Effector CD4-positive, alpha-beta T cell (primary cell): ENCODE measurements at regions not wholly inside any gene's neighbourhood (a gene's known extent, or its start where the extent isn't known, plus 50 kb on each side); places are given as distances from the start of the nearest gene placed in this dataset.
"Not testable (repeated sequence)": the region's sequence is repeated elsewhere in the genome, so short reads cannot be mapped to it uniquely, and the experiment has no call there.

ENCODE experiments used
- DNase-seq: peaks from one replicate; pipeline ENCODE4 v3.0.0-alpha.2; 2020

DNA sequence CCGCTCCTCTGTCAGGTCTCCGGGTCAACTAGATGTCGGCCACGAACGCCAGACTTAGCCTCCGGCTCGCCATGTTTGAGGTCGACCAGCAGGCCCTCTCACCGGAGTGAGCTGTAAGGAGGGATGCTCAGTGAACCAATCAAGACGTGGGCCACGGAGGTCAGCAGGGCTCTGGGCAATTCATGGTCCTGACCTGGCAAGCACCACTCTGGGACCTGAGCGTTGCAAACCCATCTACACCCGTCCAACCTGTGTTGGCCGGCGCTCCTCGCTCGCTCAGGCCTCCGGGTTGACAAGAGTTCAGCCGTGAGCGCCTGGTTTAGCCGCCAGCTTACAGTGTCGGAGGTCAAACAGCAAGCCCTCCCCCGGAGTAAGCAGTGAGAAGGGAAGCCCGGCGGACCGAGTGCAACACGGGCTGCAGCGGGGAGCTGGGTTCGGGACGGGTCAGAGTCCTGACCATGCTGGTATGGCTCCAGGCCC is 1361.9 kb downstream of the UQCRFS1 start:
- no peak for DNase-seq

DNA sequence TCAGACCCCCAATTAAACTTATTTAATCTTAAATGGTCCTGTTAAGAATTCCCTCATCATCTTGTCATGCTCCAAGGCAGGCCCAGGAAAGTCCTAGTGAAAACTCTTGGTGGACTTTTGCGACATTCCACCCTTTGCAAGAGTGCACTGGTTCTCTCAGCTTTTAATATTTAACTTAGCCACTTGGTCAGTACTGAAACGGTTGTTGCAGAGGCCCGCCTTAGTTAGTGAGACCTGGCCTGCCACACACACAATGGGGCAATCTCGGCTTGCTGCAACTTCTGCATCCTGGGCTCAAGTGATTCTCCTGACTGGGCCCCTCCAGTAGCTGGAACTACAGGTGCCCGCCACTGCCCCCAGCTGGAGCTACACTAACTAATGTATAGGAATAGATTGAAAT is 1366.0 kb downstream of the UQCRFS1 start:
- no peak for DNase-seq

DNA sequence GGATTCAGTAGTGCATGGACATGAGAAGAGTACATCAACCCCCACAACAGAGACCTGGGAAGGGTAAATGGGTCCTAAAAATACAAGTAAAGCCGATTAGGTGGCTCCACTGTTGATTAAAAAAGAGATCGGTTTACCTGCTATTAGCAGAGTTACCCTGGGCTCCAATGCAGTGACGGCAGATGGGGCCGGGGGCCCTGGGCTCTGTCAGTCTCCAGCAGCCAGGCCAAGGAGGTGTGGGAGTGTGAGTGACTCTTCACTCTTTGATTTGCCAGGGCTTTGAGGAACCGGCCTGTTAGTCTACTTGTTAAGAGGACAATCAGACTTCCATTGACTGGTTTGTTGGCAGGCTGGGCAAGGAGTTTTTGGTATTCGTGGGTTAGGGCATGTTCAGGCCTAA is 1368.7 kb downstream of the UQCRFS1 start:
- DNase-seq = no peak

DNA sequence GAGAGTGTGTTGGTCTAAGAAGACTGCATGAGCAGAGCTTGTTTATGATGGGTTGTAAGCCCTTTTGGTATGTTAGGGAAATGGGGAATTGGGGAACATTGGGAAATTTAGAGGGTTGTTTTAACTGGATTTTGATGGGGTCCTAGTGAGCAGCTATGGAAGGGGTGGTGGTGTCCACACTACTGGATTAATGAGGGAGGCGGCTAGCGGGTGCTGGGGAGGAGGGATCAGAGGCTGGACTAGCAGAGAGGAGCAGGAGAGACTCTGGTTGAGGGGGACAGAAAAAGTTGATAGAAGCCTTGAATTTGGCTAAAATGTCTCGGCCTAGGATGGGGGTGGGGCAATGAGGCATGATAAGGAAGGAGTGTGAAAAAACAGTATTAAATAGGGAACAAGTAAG is 1369.1 kb downstream of the UQCRFS1 start:
- DNase-seq = no peak

DNA sequence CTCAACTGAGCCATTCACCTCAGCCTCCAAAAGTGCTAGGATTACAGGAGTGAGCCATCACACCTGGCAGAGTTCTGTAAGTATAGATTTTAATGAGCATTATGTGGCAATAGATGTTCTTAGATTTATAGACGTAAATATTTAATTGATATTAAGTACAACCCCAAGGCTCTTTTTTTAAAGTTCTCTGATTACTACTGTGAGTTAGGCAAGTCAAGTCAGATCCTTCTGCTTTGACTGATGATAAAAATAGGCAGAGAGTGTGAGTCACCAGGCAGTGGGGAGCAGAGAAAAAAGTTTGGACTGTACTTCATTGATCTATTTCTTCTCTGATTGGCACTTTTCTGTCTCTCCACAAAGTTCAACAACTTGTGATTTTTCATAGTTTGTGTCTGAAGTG is 1379.9 kb downstream of the UQCRFS1 start:
- no peak for DNase-seq

DNA sequence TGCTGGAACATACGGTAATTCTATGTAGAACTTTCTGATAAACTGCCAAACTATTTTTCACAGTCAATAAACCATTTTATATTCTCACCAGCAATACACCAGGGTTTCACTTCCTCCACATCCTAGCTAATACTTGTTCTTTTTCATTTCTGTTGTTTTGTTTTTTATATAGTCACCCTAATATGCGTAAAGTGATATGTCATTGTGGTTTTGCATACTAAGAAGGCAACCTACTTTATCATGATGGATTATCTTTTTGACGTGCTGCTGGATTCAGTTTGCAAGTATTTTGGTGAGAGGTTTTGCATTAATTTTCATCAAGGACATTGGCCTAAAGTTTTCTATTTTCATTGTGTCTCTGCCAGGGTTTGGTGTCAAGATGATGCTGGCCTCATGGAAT is 1384.1 kb downstream of the UQCRFS1 start:
- DNase-seq = no peak

DNA sequence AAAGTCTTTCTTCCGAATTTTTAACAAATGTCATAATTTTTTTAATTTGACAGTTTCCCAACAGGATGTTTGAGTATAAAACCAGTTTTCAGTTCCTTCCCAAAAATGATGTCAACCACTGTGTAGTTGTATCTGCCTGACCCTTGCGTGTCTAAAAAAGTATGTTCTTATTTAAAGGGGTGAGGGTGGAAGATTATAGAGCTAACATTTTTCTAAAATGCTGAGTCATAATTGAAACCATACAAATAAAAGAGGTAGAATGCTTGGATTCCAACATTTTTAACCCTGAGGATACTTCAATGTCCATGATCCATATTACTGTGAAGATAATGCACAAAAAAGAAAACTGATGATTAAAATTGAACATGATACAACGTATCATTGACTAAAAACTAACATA is 1388.8 kb downstream of the UQCRFS1 start:
- no peak for DNase-seq

DNA sequence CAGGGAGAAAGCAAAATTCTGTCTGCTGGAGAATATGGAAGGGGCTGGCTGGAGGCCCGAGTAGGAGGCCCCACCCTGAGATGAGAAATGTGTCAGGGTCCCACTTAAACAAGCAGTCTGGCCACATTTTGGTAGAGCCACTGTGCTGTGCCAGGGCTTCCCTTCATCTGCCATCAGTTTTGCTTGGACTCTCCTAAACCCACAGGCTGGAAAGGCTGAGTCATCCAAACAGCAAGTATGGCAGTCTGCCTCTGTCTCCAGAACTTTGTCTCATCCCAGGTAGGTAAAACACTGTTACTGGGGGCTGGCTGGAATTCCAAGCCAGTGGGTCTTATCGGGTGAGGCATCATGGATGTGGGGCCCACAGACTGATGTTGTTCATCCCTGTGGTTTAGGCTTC is 1390.6 kb downstream of the UQCRFS1 start:
- DNase-seq = no peak

DNA sequence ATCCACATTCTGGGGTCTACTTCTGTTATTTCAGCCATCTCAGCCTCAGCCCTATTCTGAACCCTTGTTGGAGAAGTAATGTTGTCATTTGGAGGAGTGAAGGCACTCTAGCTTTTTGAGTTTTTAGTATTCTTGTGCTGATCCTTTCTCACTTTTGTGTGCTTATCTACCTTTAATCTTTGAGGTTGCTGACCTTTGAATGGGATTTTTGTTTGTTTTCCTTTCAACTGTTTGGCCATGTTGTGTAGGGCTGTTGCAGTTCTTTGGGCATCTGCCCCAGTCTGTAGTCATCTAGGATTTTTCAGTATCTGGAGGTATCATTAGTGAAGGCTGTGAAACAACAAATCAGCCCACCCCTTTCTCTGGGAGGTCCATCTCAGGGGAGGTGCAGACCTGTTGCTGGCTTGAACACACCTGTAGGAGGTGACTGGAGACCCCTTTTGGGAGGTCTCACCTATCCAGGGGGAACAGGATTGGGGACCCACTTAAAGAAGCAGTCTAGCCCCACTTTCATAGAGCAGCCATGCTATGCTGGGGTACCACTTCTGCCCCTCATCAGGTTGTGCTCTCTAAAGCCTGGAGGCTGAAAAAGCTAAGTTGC is 1391.4 kb downstream of the UQCRFS1 start:
- DNase-seq = no peak

DNA sequence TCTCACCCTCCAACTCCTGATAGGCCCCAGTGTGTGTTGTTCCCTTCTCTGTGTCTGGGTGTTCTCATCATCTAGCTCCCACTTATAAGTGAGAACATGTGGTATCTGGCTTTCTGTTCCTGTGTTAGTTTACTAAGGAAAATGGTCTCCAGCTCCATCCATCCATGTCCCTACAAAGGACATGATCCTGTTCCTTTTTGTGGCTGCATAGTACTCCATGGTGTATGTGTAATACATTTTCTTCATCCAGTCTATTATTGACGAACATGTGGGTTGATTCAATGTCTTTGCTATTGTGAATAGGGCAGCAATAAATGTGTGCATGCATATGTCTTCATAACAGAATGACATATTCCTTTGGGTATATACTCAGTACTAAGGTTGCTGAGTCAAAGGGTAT is 1397.0 kb downstream of the UQCRFS1 start:
- no peak for DNase-seq

DNA sequence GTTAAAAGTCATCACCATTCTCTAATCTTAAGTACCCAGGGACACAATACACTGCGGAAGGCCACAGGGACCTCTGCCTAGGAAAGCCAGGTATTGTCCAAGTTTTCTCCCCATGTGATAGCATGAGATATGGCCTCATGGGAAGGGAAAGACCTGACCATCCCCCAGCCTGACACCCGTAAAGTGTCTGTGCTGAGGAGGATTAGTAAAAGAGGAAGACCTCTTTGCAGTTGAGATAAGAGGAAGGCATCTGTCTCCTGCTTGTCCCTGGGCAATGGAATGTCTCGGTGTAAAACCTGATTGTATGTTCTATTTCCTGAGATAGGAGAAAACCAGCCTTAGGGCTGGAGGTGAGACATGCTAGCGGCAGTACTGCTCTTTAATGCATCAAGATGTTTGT is 1398.1 kb downstream of the UQCRFS1 start:
- DNase-seq = not testable (repeated sequence)

DNA sequence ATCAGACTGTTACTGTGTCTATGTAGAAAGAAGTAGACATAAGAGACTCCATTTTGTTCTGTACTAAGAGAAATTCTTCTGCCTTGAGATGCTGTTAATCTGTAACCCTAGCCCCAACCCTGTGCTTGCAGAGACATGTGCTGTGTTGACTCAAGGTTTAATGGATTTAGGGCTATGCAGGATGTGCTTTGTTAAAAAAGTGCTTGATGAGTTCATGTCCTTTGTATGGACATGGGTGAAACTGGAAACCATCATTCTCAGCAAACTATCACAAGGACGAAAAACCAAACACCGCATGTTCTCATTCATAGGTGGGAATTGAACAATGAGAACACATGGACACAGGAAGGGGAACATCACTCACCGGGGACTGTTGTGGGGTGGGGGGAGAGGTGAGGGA is 1398.7 kb downstream of the UQCRFS1 start:
- DNase-seq = not testable (repeated sequence)

DNA sequence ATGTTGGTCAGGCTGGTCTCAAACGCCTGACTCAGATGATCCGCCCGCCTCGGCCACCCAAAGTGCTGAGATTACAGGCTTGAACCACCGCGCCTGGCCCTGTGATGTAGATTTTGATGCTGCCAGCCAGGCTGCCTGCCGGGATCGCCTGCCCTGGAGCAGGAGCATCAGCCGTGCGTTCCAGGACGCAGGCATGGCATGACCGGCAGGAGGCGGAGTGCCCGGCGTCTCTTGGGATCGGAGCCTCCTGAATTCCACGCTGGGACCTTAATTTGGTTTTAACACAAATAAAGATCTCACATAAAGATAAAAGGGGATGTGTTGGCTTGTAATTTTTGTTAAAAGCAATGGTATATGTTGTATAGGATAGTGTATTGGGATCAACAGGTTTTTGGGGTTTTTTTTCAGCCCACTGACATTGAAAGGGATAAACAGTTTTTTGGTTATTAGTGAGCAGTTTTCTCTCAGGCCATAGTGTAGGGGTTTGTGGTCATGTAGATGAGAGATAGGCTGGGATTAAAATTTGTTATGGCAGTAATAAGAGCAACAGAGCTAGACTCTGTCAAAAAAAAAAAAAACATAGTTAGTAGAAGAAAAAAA is 1406.4 kb downstream of the UQCRFS1 start:
- DNase-seq = no peak

DNA sequence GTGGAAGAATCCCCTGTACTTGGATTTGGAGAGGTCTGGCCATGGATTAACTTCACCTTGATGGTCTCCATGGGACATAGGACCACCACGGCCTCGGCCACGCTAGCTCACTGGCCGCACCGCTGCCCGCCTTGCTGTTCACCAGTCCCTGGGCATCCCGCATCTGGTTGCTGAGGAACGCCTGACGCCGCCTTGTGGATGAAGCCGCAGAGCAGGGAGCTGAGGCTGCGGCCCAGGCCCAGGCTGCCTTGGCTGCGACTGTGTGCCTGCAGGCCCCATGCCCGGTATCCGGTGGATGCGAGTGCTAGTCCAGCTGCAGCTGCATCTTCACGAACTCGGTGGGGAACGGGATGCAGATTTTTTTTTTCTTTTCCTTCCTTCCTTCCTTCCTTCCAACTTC is 1407.1 kb downstream of the UQCRFS1 start:
- DNase-seq = no peak

DNA sequence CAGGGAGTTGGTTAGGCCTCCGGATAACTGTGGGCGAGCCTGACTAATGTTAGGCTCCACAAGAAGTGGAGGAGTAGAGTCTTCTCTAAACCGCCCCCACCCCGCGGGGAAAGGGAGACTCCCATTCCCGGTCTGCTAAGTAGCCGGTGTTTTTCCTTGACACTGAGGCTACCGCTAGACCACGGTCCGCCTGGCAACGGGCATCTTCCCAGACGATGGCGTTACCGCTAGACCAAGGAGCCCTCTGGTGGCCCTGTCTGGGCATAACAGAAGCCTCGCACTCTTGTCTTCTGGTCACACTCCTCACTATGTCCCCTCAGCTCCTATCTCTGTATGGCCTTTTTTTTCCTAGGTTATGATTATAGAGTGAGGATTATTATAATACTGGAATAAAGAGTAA is 1410.7 kb downstream of the UQCRFS1 start:
- not testable (repeated sequence) for DNase-seq

DNA sequence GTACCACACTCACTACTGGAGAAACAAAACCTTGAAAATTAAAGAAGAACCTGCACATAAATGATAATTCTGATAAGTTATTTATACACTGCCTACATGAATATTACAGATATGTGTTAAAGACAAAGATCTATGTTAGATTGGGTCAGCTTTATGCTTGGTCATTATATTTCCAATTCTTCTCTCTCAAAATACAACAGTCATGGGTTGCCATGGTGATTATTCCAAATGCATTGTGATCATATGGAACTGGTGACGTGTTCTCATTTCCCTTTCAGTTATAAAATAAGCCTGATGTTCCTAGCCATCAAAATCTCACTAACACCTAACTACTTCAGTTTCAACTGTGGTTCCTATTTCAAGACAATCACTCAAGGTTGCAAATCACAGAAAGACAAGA is 1416.4 kb downstream of the UQCRFS1 start:
- no peak for DNase-seq

DNA sequence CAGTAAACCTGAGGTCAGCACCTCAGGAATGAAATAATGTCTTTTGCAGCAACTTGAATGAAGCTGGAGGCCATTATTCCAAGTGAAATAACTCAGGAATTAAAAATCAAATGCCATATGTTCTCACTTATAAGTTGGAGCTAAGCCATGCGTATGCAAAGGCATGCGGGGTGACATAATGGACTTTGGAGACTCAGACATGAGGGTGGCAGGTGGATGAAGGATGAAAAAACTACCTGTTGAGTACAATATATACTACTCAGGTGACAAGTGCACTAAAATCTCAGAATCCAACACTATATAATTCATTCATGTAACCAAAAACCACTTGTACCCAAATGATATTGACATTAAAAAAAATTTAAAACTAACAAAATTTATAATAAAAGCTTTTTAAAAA is 1416.9 kb downstream of the UQCRFS1 start:
- DNase-seq = no peak

DNA sequence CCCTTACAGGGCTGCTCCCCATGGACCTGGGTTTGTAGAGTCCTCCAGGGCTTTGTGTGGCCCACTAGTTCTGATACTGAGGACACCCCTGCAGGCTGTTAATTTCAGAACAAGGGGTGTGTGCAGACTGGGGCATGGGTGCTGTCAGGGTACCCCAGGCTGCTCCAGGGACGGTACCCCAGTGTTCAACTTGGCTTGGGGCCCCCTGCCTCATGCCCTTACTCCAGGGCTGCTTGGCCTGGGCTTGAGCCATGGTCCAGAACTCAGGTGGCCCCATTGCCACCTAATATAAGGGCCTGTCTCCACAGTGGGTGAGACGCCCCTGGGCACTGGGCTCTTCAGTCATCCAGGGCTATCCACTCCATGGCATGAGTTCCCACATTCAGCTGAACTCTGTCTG is 1417.6 kb downstream of the UQCRFS1 start:
- DNase-seq = no peak

DNA sequence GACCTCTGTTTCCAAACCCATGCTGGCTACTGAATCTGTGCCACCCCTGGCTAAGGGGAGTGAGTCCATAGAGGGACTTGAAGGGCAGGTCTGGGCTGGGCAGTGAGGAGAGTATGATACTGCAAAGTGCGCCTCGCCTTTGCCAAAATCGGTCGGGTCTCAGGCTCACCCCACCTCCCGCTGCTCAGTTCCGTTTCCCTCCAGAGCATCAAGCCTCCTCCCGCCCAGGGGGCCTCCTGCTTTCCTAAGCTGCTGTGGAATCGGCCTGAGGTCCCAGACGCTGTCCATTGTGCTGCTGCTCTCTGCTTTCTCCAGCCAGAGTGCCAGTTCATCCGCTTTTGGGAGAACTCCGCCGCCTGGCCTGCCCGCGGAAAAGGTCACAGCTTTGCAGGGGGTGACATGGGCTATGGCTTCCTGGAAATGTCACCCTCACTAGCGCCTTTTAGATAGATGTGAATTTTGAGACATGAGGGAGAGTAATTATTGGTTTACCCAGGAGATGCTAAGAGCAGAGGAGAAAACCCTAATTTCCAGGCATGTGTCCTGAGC is 1418.4 kb downstream of the UQCRFS1 start:
- DNase-seq = no peak

DNA sequence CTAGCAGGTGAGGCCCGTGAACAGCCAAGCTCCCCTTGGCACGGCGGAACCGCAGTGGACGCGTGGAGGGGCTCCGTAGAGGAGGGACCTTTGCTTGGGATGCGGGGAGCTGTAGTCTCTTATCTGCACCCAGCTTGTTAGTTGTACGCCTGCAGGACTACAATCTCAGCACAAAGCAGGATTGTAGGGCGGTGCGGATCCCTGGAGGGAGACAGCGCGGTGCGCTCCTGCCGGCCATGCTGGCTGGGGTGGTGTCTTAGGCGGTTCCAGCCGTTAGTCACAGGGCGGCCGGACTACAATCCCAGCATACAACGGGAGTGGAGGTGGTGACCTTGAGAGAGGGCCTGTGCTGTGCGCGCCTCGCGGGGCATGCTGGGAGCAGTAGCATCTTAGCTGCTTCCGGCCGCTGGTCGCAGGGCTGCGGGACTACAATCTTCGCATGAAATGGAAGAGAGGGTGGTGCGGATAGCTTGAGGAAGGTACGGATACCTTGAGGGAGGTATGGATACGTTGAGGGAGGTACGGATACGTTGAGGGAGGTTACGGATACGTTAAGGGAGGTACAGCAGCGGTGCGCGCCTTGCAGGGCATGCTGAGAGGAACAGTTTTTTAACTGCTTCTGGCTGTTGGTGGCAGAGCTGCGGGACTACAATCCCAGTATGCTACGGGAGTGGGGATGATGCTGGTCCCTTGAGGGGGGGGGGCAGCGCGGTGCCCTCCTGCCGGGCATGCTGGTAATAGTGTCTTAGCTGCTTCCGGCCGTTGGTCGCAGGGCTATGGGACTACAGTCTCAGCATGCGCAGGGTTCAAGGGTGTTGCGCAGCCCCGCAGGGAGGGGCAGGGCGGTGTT is 1419.1 kb downstream of the UQCRFS1 start:
- DNase-seq = peak; percentile 89

DNA sequence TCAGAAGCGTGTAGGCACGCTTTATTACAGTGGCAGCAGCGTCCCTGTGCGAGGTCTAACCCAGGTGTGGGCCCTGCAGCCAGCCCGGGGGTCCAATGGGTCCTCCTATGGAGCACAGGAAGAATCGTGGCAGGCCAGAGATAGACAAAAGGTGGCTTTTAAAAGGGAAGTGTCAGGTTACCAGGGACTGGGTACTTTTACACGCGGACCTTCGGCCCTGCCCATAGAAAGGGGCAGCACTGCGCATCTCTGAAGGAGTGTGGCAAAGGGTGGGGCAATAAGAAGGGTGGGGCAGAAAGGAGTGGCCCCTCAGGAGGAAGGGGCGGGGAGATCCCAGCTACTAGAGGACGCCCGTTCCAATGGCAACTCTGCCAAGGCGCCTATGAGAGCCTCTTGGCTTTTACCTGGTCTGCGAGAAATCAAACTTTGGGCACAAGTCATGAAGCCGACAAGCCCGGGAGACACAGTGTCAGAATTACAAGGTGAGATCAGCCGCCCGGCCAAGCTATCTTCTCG is 1419.8 kb downstream of the UQCRFS1 start:
- DNase-seq = peak; percentile 51

DNA sequence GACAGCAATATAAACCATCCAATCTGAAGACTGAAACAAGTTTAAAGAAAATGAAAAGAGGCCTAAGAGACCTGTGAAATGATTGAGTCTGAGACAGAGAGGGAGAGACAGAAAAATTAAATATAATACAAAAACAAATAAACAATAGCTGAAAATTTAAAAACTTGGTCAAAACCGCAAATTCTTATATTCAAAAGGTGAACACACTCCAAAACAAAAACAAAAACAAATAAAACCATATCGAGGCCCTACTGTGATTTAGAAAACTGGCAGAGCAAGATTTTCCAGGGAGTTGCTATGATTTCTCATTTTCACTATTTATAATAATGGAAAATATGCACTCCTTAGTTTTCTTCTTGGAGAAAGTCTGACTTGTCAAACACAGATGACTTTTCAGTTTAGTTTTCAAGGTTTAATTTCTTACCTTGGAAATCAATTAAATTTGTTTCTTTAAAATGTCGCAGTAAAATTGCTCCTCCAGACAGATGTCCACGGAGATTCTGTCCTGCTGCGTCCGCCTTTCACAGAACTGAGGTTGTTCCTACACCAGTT is 1420.3 kb downstream of the UQCRFS1 start:
- no peak for DNase-seq
